ENCODE measurements at regions not wholly inside any gene's neighbourhood (a gene's known extent, or its start where the extent isn't known, plus 50 kb on each side); places are given as distances from the start of the nearest gene placed in this dataset.

DNA sequence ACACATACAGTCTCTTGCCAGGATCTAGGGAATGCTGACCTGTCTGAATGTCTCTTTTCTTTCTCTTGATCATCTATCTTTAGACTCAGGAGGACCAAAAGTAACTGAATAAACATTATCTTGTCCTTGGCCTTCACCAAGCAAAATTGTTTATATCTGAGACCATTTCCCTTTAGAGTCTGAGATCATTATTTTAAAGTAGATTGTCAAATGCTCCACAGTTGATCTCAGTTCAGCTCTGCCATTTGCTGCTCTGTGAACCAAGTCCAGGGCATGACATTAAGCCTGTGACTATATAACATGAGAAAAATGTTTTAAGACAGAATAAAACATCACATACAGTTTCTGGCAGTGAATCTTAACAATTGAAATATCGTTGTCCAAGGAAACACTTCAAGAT lies 148.3 kb upstream of the NRSN1 start:
- TF ChIP-seq, protein P1, sequence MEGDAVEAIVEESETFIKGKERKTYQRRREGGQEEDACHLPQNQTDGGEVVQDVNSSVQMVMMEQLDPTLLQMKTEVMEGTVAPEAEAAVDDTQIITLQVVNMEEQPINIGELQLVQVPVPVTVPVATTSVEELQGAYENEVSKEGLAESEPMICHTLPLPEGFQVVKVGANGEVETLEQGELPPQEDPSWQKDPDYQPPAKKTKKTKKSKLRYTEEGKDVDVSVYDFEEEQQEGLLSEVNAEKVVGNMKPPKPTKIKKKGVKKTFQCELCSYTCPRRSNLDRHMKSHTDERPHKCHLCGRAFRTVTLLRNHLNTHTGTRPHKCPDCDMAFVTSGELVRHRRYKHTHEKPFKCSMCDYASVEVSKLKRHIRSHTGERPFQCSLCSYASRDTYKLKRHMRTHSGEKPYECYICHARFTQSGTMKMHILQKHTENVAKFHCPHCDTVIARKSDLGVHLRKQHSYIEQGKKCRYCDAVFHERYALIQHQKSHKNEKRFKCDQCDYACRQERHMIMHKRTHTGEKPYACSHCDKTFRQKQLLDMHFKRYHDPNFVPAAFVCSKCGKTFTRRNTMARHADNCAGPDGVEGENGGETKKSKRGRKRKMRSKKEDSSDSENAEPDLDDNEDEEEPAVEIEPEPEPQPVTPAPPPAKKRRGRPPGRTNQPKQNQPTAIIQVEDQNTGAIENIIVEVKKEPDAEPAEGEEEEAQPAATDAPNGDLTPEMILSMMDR (IDR thresholded peaks at IDR 0.05; ENCODE audit: low read length, missing control alignments): no peak
- H3K4me3 ChIP-seq (replicated peaks; ENCODE audit: low read depth, low read length): no peak overlapping the region
- no peak for DNase-seq (ENCODE audit: low read depth)

DNA sequence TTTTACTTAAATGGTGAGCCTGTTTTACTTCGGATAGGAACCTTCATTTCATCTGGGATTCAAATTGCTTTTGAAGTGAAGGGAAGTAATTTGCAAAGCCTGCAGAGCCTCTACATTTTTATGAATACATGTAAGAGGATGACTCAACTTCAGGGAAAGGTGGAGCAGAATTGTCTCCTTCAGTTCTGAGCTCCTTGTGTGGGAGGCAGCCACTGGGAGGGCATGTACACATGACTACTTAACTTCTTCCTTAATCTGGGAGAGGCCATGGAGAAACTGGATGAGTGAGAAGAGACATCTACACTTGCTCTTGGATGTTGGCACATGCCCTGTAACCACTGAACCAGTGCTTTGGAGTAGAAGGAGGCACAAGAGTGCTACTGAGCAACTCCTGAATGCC lies 145.1 kb upstream of the NRSN1 start:
- no peak overlapping the region for H3K4me3 ChIP-seq (replicated peaks; ENCODE audit: low read depth, low read length)
- TF ChIP-seq, protein P1 (IDR thresholded peaks at IDR 0.05; ENCODE audit: low read length, missing control alignments): no peak
- DNase-seq (ENCODE audit: low read depth): no peak

DNA sequence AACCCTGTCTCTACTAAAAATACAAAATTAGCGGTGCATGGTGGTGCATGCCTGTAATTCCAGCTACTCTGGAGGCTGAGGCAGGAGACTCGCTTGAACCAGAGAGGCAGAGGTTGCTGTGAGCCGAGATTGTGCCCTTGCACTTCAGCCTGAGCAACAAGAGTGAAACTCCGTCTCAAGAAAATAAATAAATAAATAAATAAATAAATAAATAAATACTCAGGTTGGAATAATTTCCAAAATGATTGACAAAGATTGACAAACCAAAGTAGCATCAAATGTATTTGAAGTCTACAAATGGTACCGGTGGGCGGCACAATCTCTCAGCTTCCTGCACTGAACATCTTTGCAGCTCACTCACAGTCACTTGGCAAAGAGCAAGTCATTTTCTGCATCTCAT lies 144.1 kb upstream of the NRSN1 start:
- TF ChIP-seq, protein P1 (IDR thresholded peaks at IDR 0.05; ENCODE audit: low read length, missing control alignments): no peak
- no peak for DNase-seq (ENCODE audit: low read depth)
- no peak overlapping the region for H3K4me3 ChIP-seq (replicated peaks; ENCODE audit: low read depth, low read length)

DNA sequence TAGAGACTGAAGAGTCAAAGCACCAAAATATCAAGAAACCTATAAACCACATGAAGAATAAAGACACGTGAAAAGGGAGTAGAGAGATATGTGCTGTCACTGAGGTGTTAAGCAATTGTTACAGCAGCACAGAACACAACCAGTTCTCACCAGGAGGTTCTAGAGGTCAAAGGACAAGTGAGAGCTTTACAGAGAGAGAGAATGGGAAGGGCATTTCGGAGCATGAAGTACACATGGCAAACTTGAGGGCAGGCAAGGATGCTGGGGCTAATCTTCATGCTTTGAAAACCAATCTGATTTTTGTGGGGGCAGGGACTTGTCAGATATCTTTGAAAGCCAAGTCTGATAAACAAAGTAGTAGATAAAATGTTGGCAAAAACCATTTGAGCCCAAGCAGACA lies 142.3 kb upstream of the NRSN1 start:
- DNase-seq (ENCODE audit: low read depth): no peak
- no peak overlapping the region for H3K4me3 ChIP-seq (replicated peaks; ENCODE audit: low read depth, low read length)
- TF ChIP-seq, protein P1 (IDR thresholded peaks at IDR 0.05; ENCODE audit: low read length, missing control alignments): no peak

DNA sequence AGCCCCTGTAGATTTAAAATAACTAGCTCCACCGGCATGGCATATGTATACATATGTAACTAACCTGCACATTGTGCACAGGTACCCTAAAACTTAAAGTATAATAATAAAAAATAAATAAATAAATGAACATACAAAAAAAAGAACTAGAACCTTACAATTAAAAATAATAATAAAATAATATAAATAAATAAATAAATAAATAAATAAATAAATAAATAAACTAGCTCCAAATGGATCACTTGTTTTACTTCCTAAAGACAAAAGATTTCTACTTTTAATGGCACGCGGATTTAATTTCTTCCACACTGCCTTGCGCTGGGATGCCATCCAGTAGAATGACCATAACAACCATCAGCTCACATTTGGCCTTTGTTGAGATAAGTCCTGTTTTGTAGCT lies 141.0 kb upstream of the NRSN1 start:
- DNase-seq (ENCODE audit: low read depth): no peak
- H3K4me3 ChIP-seq (replicated peaks; ENCODE audit: low read depth, low read length): no peak overlapping the region
- TF ChIP-seq, protein P1 (IDR thresholded peaks at IDR 0.05; ENCODE audit: low read length, missing control alignments): no peak

DNA sequence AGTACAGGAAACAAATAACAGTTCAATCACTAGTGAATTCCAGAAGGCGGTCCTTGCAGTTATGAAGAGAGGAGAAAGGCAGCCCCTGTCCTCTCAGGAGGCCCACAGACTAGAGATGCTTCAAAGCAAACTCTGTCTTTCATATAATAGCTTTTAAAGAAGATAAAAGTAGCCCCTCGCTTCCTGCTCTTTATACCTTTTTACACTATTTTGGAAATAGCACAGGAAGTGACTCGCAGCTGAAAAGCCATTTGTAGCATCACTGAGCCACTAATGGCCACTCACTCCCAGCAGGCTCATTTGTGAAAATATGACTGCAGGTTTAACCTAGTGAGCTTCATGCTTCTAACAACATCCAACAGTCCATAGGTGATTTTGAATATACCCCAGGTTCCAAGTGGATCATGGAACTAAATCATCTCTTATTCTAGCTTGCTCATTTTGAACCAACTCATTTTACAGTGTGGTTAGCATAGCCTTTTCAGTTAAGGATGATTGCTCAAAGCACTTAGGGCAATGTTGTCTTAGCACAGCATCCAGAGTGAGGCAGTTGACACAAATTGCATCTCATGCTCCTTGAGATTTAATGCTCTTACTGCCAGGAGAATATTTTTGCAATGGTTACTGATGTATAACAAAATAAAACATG lies 136.0 kb upstream of the NRSN1 start:
- no peak overlapping the region for H3K4me3 ChIP-seq (replicated peaks; ENCODE audit: low read depth, low read length)
- DNase-seq (ENCODE audit: low read depth): no peak
- TF ChIP-seq, protein P1 (IDR thresholded peaks at IDR 0.05; ENCODE audit: low read length, missing control alignments): no peak

DNA sequence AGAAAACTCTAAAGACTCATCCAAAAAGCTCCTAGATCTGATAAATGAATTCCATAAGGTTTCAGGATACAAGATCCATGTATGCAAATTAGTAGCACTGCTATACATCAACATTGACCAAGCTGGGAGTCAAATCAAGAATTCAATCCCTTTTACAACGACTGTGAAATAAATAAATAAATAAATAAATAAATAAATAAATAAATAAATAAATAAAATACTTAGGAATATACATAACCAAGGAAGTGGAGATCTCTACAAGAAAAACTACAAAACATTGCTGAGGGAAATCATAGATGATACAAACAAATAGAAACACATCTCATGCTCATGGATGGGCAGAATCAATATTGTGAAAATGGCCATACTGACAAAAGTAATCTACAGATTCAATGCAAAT lies 132.0 kb upstream of the NRSN1 start:
- TF ChIP-seq, protein P1 (IDR thresholded peaks at IDR 0.05; ENCODE audit: low read length, missing control alignments): no peak
- no peak for DNase-seq (ENCODE audit: low read depth)
- H3K4me3 ChIP-seq (replicated peaks; ENCODE audit: low read depth, low read length): no peak overlapping the region

Data from fibroblast of pulmonary artery (primary cell).